Hippocampal formation (tissue), 2 donors: ENCODE measurements at regions not wholly inside any gene's neighbourhood (a gene's known extent, or its start where the extent isn't known, plus 50 kb on each side); places are given as distances from the start of the nearest gene placed in this dataset.
"Not testable (repeated sequence)": the region's sequence is repeated elsewhere in the genome, so short reads cannot be mapped to it uniquely, and the experiment has no call there.

Source experiments
- DNase-seq, 2 donors: peaks; one replicate each; lab custom pipeline; 2025; lab: John Stamatoyannopoulos, UW

DNA sequence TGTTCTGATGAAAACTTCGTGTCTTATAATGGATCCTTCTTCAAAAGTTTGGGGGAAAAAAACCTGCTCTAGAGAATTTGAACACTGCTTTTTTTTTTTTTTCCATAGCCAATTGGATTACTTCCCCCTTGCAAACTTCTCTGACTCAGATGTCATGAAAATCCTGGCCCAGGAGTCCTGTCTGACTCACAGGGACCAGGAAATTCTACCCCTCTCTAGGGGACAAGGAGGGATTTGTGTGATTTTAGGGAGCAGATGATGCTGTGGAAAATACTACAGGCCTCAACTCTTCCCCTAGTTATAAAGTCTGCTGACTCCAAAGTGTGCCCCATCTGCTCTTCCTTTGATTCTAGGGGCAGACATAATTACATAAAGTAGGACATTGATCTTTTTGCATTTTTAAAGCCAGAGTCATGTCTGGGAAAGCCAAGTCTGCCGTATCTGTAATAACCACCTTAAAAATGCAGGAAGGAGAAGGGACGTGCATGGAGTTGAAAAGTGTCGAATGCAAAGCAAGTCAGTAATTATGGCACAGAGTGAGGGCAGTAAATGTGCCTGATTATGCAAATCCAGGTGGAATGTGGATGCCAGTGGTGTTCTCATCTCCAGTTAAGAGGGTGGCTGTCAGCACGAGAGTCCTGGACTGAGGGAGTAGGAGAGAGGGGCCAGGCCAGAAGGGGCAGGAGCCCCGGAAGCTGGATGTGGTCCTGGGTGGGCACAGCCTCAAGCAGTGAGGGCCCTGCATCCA is 144.3 kb upstream of the SULF2 start:
- no peak for DNase-seq

GRCh38 chr20:47927944-47928343 is 142.7 kb upstream of the SULF2 start:
- DNase-seq, result no peak

- DNase-seq, result no peak
Measured at GRCh38 chr20:47927385-47927851, 142.1 kb upstream of the SULF2 start.

DNA sequence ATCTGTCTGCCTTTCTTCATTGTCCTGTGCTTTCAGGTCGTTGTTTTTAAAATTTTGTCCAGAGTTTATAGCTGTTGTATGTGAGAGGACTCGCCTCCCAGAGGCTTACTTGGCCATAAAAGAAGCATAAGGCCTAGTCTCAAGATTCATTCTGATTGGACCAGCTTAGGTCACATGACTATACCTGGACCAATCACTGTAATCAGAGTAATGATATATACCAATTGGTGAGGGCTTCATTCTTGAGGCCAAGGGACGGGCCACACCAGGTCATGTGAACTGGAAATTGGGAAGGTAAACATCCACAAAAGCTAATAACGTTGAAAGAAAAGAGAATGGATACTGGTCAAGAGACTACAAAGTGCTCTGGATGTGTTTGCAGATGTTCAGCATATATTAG is 141.4 kb upstream of the SULF2 start:
- DNase-seq, result no peak

- no peak for DNase-seq
Measured at GRCh38 chr20:47925593-47925992, 140.3 kb upstream of the SULF2 start.

- DNase-seq, result no peak
Measured at GRCh38 chr20:47922269-47922668, 137.0 kb upstream of the SULF2 start.

DNA sequence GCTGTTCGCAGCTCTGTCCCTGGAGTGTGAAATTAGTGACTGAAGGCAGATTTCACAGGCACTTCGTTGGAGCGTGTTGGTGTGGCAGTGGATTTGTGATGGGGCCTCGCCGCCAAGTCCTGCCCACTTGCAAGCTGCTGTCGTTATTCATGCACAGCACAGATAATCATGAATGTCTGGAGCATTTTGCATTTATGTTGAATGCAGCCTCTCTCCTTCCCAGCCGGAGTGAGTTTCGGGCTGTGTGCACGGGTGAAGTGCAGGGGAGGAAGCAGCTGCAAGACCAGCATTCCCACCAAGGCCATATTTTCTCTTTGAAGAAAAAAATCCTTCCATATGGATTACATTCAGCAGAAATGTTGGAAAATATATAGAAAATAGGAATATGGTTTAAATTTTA is 136.5 kb upstream of the SULF2 start:
- peak in 1 of 2 donors; percentile 3 for DNase-seq

GRCh38 chr20:47921408-47921807 is 136.1 kb upstream of the SULF2 start:
- DNase-seq, result no peak

- DNase-seq, result no peak
Measured at GRCh38 chr20:47917549-47918070, 132.3 kb upstream of the SULF2 start.

DNA sequence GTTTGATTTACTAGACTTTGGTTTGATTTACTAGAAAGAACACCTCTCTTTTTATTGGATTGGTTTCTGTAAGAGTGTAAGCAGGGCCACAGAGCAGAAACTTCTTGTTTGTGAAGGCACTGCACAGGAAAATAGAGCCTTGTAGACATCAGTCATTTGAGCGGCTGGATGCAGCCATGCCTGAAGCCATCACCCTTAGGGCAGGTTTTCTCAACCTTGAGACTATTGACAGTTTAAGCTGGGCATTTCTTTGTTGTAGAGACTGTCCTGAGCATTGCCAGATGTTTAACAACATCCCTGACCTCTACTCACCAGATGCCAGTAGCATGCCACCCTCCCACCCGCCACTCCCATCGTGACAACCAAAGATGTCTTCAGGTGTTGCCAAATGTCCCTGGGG is 130.2 kb upstream of the SULF2 start:
- DNase-seq, result no peak

DNA sequence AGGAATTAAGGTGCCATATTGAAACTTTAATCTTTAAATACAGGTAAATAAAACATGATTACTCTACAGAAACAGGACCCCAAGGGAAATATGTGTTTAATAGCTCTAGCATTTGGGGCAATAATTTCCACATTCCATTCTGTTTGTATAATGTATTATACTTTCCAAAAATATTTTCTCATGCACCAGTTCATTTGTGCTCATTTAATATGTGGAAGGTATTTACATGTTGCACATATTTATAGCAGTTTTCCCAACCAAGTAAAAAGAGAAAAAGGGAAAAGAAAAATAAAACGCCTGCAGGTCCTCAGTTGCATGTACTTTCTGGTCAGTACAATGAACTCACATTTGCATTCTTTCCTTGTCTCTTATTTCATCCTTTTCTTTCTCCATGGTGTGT is 129.5 kb upstream of the SULF2 start:
- DNase-seq, result no peak

- not testable (repeated sequence) for DNase-seq
Measured at GRCh38 chr20:47912786-47913501, 127.7 kb upstream of the SULF2 start.

- not testable (repeated sequence) for DNase-seq
Measured at GRCh38 chr20:47912165-47912564, 126.9 kb upstream of the SULF2 start.

DNA sequence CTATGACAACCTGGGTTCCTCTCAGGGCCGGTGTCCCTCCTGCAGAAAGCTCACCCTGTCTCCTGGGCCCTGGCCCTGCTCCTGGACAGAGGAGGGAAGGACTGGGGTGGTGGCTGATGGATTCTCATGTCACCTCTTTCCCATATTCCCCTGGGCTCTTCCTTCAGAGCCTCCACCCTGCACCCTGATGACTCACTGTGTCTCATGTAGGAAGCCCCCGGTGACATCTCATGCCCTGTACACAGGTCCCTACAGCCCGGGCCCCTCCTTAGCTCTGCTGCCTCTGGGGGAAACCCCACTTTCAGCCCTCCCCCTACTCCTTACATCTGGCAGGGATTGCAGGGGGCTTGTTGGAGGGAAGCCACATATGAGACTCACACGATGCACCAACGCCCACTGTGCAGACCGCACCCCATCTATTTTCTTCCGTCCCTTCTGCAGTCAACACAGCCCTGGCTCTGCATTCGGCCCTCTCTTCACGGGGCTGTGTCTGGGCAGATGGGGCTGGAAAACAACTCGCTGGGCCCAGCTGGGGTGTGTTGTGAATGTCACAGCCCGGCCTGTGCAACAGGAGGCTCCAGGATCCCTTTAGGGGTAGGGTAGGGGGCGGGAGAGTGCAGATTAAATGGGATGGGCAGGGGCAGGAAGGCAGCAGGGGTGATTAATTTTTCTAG is 124.6 kb upstream of the SULF2 start:
- DNase-seq, result not testable (repeated sequence)

- DNase-seq, result not testable (repeated sequence)
Measured at GRCh38 chr20:47908361-47909035, 123.2 kb upstream of the SULF2 start.

DNA sequence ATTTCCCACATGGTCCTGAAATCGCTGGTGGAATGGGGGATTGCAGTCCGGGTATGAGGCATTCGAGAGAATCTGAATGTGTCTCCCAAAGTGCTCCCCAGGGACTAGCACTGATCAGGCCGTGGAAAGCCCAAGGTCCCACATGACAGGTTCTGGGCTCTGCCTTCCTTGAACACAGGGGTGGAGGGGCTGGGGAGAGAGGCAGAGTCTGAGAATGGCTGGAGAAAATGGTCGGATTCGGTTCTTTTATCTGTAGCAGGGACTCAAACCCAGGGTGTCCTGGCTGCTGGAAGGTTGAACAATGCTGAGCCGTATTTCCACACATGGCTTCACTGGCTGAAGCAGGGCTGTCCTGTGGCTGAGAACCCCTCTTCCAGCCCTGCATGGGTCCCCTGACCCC is 122.7 kb upstream of the SULF2 start:
- DNase-seq, result not testable (repeated sequence)

- DNase-seq, result no peak
Measured at GRCh38 chr20:47907031-47907675, 121.9 kb upstream of the SULF2 start.

GRCh38 chr20:47906348-47906660 is 121.0 kb upstream of the SULF2 start:
- DNase-seq, result no peak

GRCh38 chr20:47905628-47906347 is 120.5 kb upstream of the SULF2 start:
- no peak for DNase-seq

- not testable (repeated sequence) for DNase-seq
Measured at GRCh38 chr20:47903009-47903408, 117.7 kb upstream of the SULF2 start.

DNA sequence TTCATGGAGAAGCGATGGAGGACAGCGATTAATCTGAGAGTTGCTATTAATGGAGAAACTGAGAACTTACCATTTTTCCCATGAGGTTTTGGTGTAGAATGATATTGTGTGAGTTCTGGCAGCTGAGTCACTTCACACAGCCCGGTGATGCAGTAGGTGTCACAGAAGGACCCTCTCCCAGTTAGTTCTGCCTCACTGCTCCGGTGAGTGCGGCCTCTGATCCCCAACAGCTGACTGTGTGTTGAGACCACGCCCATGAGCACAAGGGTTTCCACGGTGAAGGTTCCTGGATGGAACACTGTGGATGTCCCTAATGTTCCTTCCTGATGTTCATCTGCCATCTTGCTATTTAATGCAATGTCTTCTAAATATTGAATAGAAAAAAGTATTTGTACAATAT is 114.0 kb upstream of the SULF2 start:
- DNase-seq, result not testable (repeated sequence)
